Stomach (tissue), 4 donors: ENCODE measurements at regions not wholly inside any gene's neighbourhood (a gene's known extent, or its start where the extent isn't known, plus 50 kb on each side); places are given as distances from the start of the nearest gene placed in this dataset.

Source experiments
- POLR2A ChIP-seq, 4 donors: fragments of 450-650 bp; IDR thresholded peaks; one replicate each; pipeline ENCODE4 v1.6.1; 2016; ENCODE audit warnings: antibody characterized with exemption in 4 of 4, control low read depth in 2 of 4, mild to moderate bottlenecking in 1 of 4, moderate library complexity in 1 of 4
- POLR2AphosphoS5 ChIP-seq, 3 donors: sonication (generic); formaldehyde crosslinking; IDR thresholded peaks; one replicate each; pipeline ENCODE4 v1.6.1; 2016; ENCODE audit warnings: antibody characterized with exemption in 3 of 3
- TF ChIP-seq, protein P1 (sequence below), 7 experiments: fragments of 450-650 bp in 4 of 7; fragments of 200-600 bp in 3 of 7; sonication (generic) in 3 of 7; IDR thresholded peaks; one replicate each; pipeline ENCODE4 v1.5.1; 2016 to 2019; ENCODE audit warnings: antibody characterized with exemption in 7 of 7, control low read depth in 2 of 7, mild to moderate bottlenecking in 1 of 7

DNA sequence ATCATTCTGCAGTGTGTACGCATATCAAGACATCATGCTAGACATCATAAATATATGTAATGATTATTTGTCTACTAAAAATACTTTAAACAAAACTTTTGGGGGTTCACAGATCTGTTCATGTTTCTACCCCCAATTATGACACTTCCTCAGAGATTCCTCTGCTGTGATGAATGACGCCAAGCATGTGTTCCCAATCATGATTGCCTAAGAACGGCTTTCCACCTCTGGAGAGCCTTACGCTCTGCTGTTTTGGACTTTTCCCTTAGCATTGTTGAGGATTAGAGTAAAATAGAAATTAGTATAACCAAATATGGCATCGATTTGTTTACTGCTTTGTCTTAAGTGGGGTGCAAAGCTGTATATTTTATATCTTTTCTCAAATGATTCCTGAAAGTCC lies 236.3 kb upstream of the IGFBP3 start:
- TF ChIP-seq, protein P1, sequence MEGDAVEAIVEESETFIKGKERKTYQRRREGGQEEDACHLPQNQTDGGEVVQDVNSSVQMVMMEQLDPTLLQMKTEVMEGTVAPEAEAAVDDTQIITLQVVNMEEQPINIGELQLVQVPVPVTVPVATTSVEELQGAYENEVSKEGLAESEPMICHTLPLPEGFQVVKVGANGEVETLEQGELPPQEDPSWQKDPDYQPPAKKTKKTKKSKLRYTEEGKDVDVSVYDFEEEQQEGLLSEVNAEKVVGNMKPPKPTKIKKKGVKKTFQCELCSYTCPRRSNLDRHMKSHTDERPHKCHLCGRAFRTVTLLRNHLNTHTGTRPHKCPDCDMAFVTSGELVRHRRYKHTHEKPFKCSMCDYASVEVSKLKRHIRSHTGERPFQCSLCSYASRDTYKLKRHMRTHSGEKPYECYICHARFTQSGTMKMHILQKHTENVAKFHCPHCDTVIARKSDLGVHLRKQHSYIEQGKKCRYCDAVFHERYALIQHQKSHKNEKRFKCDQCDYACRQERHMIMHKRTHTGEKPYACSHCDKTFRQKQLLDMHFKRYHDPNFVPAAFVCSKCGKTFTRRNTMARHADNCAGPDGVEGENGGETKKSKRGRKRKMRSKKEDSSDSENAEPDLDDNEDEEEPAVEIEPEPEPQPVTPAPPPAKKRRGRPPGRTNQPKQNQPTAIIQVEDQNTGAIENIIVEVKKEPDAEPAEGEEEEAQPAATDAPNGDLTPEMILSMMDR (IDR thresholded peaks at IDR 0.05), result no peak
- TF ChIP-seq POLR2AphosphoS5 (IDR thresholded peaks at IDR 0.05), result no peak
- no peak for TF ChIP-seq POLR2A (IDR thresholded peaks at IDR 0.05)
